Activated CD4-positive, alpha-beta T cell treated with anti-CD3 and anti-CD28 coated beads, Interleukin-2, amount 50 U/mL, for 24 hours (primary cell): ENCODE measurements at regions not wholly inside any gene's neighbourhood (a gene's known extent, or its start where the extent isn't known, plus 50 kb on each side); places are given as distances from the start of the nearest gene placed in this dataset.

Experiments used
- DNase-seq, 2 donors: peaks; one replicate each; pipeline ENCODE4 v3.0.0-alpha.2; 2020; ENCODE audit warnings: low read depth in 1 of 2, low spot score in 1 of 2

DNA sequence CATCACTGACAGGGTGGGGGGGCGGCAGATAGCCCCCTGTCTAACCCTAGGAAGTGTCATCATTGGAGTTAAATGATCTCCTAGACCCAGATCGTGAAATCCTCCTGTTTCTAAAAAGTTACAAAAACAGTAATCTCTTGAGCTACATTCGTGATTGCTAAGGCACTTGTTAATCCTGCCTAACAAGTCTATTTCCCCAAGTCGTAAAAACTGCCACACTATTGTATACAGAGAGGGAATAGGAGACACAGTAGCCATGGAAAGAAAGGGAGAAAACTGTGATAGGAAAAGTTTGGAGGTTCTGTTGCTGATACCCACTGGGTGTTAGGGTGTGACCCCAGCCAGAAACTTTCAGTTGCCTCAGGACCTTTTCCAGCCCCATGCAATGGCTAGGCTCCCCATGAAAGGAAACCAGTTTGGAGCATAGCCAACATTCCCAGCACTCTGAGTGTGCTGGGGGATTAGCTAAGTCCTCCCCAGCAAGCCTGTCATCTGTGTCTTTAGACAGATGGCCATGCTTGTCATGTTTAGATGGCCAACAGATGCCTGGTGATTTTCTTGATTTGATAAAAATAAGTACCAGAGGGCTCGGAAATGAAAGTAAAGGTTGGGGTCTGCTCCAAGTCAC lies 63.3 kb upstream of the ANXA10 start:
- no peak for DNase-seq

DNA sequence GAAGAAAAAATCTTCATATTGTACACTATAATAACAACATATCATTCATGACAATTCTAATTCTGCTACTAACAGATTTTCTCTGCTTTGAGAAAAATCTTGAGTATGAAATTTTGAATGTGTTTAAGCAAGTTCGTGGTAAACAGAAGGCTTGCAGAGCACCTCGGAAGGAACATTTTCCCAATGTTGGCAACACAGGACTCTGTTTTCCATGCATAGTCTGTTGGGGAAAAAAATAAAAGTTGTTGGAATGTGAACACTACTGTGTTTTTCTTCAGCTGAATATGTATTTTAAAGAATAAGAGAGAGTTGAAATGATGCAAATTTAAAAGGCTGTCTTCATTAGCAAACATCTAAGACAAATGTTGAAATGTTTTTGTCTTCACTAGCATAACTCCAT lies 54.7 kb upstream of the ANXA10 start:
- DNase-seq: no peak

- no peak for DNase-seq
Observed at GRCh38 chr4:168039593-168039992, 52.7 kb upstream of the ANXA10 start.
